Kidney glomerular epithelial cell (primary cell): ENCODE measurements at regions not wholly inside any gene's neighbourhood (a gene's known extent, or its start where the extent isn't known, plus 50 kb on each side); places are given as distances from the start of the nearest gene placed in this dataset.

Source experiments
- DNase-seq: peaks from one replicate; lab custom pipeline; 2025; lab: John Stamatoyannopoulos, UW

DNA sequence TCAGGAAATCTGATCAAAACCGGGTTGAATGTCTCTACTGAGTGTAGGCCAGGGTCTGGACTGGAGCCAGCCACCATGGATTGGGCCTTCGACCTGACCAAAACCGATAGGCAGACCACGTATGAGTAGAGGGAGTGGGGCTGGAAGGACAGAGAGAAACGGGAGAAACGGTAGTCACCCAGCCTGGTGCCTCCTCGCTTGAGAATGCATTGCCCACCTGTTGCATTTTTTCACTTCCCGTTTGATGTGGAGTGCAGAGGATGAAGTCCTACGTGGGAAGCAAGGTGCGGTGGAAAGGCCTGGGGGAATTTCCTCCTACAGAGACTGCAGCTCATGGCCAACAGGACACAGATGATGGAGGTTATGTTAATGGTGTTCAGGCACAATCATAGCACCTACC is 53.9 kb upstream of the ECI2 start:
- no peak for DNase-seq

DNA sequence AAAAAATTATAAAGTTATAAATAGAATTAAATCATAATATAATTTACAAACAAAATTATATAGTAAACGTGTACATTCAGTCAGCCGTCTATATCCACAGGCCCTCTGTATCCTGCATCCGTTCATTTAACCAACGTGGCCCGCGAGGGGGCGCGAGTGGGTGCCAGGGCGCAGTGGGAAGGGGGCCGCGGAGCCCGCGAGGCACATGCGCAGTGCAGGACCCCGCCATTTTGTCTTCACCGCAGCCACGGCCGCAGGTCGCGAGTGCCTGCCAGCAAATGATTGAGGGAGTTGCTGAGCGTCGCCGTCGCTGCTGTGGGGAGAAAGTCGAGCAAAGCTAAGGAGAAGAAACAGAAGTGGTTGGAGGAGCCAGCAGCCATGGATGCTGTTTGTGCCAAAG is 53.4 kb upstream of the ECI2 start:
- DNase-seq: no peak

DNA sequence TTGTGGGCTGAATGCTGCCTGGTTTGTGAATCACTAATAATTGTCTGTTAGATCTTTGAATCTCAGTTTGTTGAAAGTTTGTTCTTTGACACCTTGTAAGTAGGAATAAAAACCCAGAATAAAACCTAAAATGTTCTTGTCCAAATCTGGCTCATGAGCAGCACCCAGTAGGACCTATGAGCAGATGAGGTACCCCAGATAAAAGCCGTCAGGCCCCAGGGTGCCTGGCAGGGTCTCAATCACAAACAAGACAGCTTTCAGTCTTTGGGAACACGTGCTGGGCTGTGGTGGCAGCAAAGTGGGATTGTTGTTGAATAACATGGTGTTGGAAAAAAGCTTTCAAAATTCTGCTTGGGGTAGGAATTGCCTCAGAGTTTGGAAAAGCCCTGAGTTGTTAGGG is 52.1 kb upstream of the ECI2 start:
- no peak for DNase-seq

DNA sequence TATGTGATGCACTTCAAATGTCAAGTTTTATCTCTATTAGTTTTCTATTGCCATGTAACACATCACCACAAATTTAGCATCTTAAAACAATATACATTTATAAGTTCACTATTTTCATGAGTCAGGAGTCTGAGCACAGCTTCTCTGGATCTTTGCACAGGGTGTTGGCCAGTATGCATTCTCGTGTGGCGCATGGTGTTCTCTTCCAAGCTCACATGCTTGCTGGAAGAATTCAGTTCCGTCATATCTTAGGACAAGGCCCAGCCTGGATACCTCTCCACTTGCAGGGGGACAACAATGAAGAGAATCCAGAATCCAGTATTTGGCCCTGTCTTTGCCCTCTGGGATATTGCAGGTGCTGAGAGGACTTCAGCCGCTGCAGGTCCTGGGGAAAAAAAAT is 51.0 kb upstream of the ECI2 start:
- no peak for DNase-seq

- DNase-seq: no peak
Observed at GRCh38 chr6:4185846-4186245, 50.5 kb upstream of the ECI2 start.

DNA sequence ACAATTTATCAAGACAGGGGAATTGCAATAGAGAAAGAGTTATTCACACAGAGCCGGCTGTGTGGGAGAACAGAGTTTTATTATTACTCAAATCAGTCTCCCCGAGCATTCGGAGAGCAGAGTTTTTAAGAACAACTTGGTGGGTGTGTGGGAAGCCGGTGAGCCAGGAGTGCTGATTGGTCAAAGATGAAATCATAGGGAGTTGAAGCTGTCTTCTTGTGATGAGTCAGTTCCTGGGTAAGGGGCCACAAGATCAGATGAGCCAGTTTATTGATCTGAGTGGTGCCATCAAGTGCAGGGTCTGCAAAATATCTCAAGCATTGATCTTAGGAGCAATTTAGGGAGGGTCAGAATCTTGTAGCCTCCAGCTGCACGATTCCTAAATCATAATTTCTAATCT is 50.0 kb upstream of the ECI2 start:
- DNase-seq: no peak
